Coronary artery (tissue), 2 donors: ENCODE measurements at regions not wholly inside any gene's neighbourhood (a gene's known extent, or its start where the extent isn't known, plus 50 kb on each side); places are given as distances from the start of the nearest gene placed in this dataset.

Source experiments
- DNase-seq: peaks from one replicate; pipeline ENCODE4 v3.0.0-alpha.2; 2017; ENCODE audit warnings: low spot score
- H3K27ac ChIP-seq, 2 donors: fragments of 200-600 bp; sonication (generic); one replicate each; pipeline ENCODE4 v1.5.1; 2016 to 2019
- H3K4me3 ChIP-seq: fragments of 200-600 bp; sonication (generic); 2 replicates; pipeline ENCODE4 v1.5.1; 2016; ENCODE audit warnings: mild to moderate bottlenecking, moderate library complexity
- CTCF ChIP-seq: fragments of 200-600 bp; sonication (generic); IDR thresholded peaks from one replicate; pipeline ENCODE4 v1.5.1; 2019; ENCODE audit warnings: antibody characterized with exemption

- TF ChIP-seq CTCF = no peak
- Histone ChIP-seq H3K4me3 (no peak overlapping the region), H3K27ac (no peak overlapping the region)
- DNase-seq = no peak
These were observed 80.9 kb upstream of the TEKT1 start for GRCh38 chr17:6912110-6913051.

- DNase-seq = no peak
- peak; percentile 59 for TF ChIP-seq CTCF
- H3K4me3 ChIP-seq = peak overlapping the region; percentile 46
- no peak overlapping the region for H3K27ac ChIP-seq
These were observed 82.0 kb upstream of the ALOX12 start for GRCh38 chr17:6913608-6914443.

- TF ChIP-seq CTCF = no peak
- no peak overlapping the region for H3K27ac ChIP-seq
- no peak overlapping the region for H3K4me3 ChIP-seq
- no peak for DNase-seq
These were observed 81.1 kb upstream of the ALOX12 start for GRCh38 chr17:6914711-6915110.

GRCh38 chr17:6915620-6916019 is 80.2 kb upstream of the ALOX12 start:
- TF ChIP-seq CTCF = no peak
- Histone ChIP-seq H3K27ac (no peak overlapping the region), H3K4me3 (no peak overlapping the region)
- DNase-seq = no peak

GRCh38 chr17:6919158-6919557 is 76.7 kb upstream of the ALOX12 start:
- DNase-seq = no peak
- no peak for TF ChIP-seq CTCF
- Histone ChIP-seq H3K27ac (no peak overlapping the region), H3K4me3 (no peak overlapping the region)

- no peak for TF ChIP-seq CTCF
- Histone ChIP-seq H3K4me3 (no peak overlapping the region), H3K27ac (no peak overlapping the region)
- no peak for DNase-seq
These were observed 72.5 kb upstream of the ALOX12 start for GRCh38 chr17:6923385-6923784.
